Uterus (tissue), 2 donors: ENCODE measurements at regions not wholly inside any gene's neighbourhood (a gene's known extent, or its start where the extent isn't known, plus 50 kb on each side); places are given as distances from the start of the nearest gene placed in this dataset.

ENCODE experiments used
- CTCF ChIP-seq, 4 experiments: fragments of 200-600 bp in 2 of 4; fragments of 450-650 bp in 2 of 4; sonication (generic) in 2 of 4; IDR thresholded peaks; one replicate each; pipeline ENCODE4 v1.5.1; 2016 to 2019; ENCODE audit warnings: antibody characterized with exemption in 4 of 4, mild to moderate bottlenecking in 2 of 4, moderate library complexity in 1 of 4
- POLR2A ChIP-seq, 2 donors: fragments of 450-650 bp; IDR thresholded peaks; one replicate each; pipeline ENCODE4 v1.6.1; 2016; ENCODE audit warnings: antibody characterized with exemption in 2 of 2, mild to moderate bottlenecking in 1 of 2, moderate library complexity in 1 of 2

DNA sequence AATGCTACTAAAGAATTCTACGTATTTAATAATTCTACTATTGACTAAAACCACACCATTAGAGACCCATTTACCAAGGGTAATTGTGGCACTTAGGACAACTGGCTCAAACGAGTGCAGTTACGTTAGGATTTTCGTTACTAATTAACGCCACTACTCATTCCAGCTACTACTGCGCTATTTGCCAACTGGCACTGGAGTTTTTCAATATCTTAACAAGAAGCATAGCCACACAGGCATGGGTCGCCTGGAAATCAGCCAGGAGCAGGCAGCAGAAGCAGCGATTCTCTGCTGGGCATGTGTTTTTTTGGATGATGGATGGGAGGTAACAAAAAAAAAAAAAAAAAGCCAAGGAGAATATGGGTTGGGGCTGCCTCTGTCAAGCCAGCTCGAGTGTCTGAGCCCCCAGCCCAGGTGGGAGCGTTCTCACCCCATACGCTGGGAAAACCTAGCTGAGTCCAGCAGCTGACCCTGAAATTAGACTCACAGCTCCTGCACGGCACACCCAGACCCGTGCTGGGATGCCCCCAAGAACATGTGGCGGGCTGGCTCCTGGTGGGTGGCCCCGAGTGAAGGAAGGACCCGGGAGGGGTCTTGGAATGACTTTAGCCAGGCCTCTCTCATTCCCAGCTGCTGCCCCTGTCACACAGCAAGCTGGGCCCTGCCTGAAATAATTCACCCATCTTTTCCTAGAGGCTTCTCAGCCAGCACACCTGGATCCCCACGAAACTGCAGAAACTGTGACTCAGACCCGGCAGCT is 214.0 kb downstream of the BRD1 start:
- TF ChIP-seq POLR2A (IDR thresholded peaks at IDR 0.05) (no peak), CTCF (IDR thresholded peaks at IDR 0.05) (no peak)
